Retina (tissue), 1 donor: ENCODE measurements at regions not wholly inside any gene's neighbourhood (a gene's known extent, or its start where the extent isn't known, plus 50 kb on each side); places are given as distances from the start of the nearest gene placed in this dataset.
A peak's percentile ranks its signal among the peaks of the same experiment; 100 is the strongest.
"Not testable (repeated sequence)": the region's sequence is repeated elsewhere in the genome, so short reads cannot be mapped to it uniquely, and the experiment has no call there.

Experiments used
- DNase-seq: peaks from one replicate; pipeline ENCODE4 v3.0.0-alpha.2; 2016

- DNase-seq, result no peak
Observed at GRCh38 chr1:189311915-189312314, 1165.7 kb downstream of the BRINP3 start.

GRCh38 chr1:189312499-189312898 lies 1165.2 kb downstream of the BRINP3 start:
- no peak for DNase-seq

GRCh38 chr1:189313488-189313887 lies 1164.2 kb downstream of the BRINP3 start:
- no peak for DNase-seq

- no peak for DNase-seq
Observed at GRCh38 chr1:189315035-189315901, 1162.4 kb downstream of the BRINP3 start.

GRCh38 chr1:189323091-189323490 lies 1154.6 kb downstream of the BRINP3 start:
- DNase-seq, result no peak

- DNase-seq, result not testable (repeated sequence)
Observed at GRCh38 chr1:189331071-189331470, 1146.6 kb downstream of the BRINP3 start.

- no peak for DNase-seq
Observed at GRCh38 chr1:189336115-189337100, 1141.3 kb downstream of the BRINP3 start.

GRCh38 chr1:189349607-189350006 lies 1128.1 kb downstream of the BRINP3 start:
- no peak for DNase-seq

- no peak for DNase-seq
Observed at GRCh38 chr1:189350983-189351616, 1126.6 kb downstream of the BRINP3 start.

- no peak for DNase-seq
Observed at GRCh38 chr1:189351960-189352359, 1125.7 kb downstream of the BRINP3 start.

- no peak for DNase-seq
Observed at GRCh38 chr1:189356206-189356605, 1121.5 kb downstream of the BRINP3 start.

- DNase-seq, result no peak
Observed at GRCh38 chr1:189357317-189357716, 1120.3 kb downstream of the BRINP3 start.

- no peak for DNase-seq
Observed at GRCh38 chr1:189369612-189370011, 1108.1 kb downstream of the BRINP3 start.

- no peak for DNase-seq
Observed at GRCh38 chr1:189374816-189375215, 1102.8 kb downstream of the BRINP3 start.

- DNase-seq, result no peak
Observed at GRCh38 chr1:189405419-189405818, 1072.2 kb downstream of the BRINP3 start.

GRCh38 chr1:189409774-189410173 lies 1067.9 kb downstream of the BRINP3 start:
- no peak for DNase-seq

GRCh38 chr1:189424746-189425331 lies 1052.8 kb downstream of the BRINP3 start:
- no peak for DNase-seq

- peak; percentile 5 for DNase-seq
Observed at GRCh38 chr1:189429610-189430009, 1048.1 kb downstream of the BRINP3 start.

- DNase-seq, result no peak
Observed at GRCh38 chr1:189431447-189431846, 1046.2 kb downstream of the BRINP3 start.

- DNase-seq, result no peak
Observed at GRCh38 chr1:189432753-189433152, 1044.9 kb downstream of the BRINP3 start.

- DNase-seq, result no peak
Observed at GRCh38 chr1:189434461-189434860, 1043.2 kb downstream of the BRINP3 start.

GRCh38 chr1:189435398-189435797 lies 1042.3 kb downstream of the BRINP3 start:
- no peak for DNase-seq

GRCh38 chr1:189438808-189439207 lies 1038.9 kb downstream of the BRINP3 start:
- no peak for DNase-seq
